Skin epidermis (tissue), 12 donors: ENCODE measurements at regions not wholly inside any gene's neighbourhood (a gene's known extent, or its start where the extent isn't known, plus 50 kb on each side); places are given as distances from the start of the nearest gene placed in this dataset.
"Not testable (repeated sequence)": the region's sequence is repeated elsewhere in the genome, so short reads cannot be mapped to it uniquely, and the experiment has no call there.

ENCODE experiments used
- H3K27ac ChIP-seq, 21 experiments: fragments of 200-600 bp; sonication (generic) in 11 of 21; one replicate each; pipeline ENCODE4 v1.5.0; 2020; ENCODE audit warnings: mild to moderate bottlenecking in 3 of 21, inconsistent platforms in 2 of 21, moderate library complexity in 2 of 21
- H3K4me3 ChIP-seq, 7 experiments: fragments of 200-600 bp; sonication (generic) in 2 of 7; one replicate each; pipeline ENCODE4 v1.5.0; 2020; ENCODE audit warnings: inconsistent platforms in 2 of 7, mild to moderate bottlenecking in 2 of 7, moderate library complexity in 1 of 7

- Histone ChIP-seq H3K4me3 (no peak overlapping the region), H3K27ac (no peak overlapping the region)
These were observed 139.2 kb downstream of the HLX start for GRCh38 chr1:221018414-221018813.

- H3K4me3 ChIP-seq, result no peak overlapping the region
- no peak overlapping the region for H3K27ac ChIP-seq
These were observed 143.1 kb downstream of the HLX start for GRCh38 chr1:221022331-221022730.

GRCh38 chr1:221023482-221023881, 144.2 kb downstream of the HLX start:
- Histone ChIP-seq H3K27ac (no peak overlapping the region), H3K4me3 (no peak overlapping the region)

GRCh38 chr1:221025501-221025900, 146.3 kb downstream of the HLX start:
- H3K4me3 ChIP-seq, result no peak overlapping the region
- no peak overlapping the region for H3K27ac ChIP-seq

- no peak overlapping the region for H3K27ac ChIP-seq
- no peak overlapping the region for H3K4me3 ChIP-seq
These were observed 146.7 kb downstream of the HLX start for GRCh38 chr1:221025956-221026355.

- no peak overlapping the region for H3K27ac ChIP-seq
- no peak overlapping the region for H3K4me3 ChIP-seq
These were observed 150.9 kb downstream of the HLX start for GRCh38 chr1:221029981-221030649.

- Histone ChIP-seq H3K4me3 (no peak overlapping the region), H3K27ac (no peak overlapping the region)
These were observed 151.7 kb downstream of the HLX start for GRCh38 chr1:221030990-221031389.

GRCh38 chr1:221031458-221032203, 152.4 kb downstream of the HLX start:
- Histone ChIP-seq H3K27ac (no peak overlapping the region), H3K4me3 (no peak overlapping the region)

GRCh38 chr1:221032204-221032585, 153.0 kb downstream of the HLX start:
- no peak overlapping the region for H3K4me3 ChIP-seq
- H3K27ac ChIP-seq, result no peak overlapping the region

GRCh38 chr1:221032637-221033280, 153.5 kb downstream of the HLX start:
- Histone ChIP-seq H3K27ac (peak overlapping the region in 1 of 21 experiments; percentile 54), H3K4me3 (no peak overlapping the region)

GRCh38 chr1:221035662-221036153, 156.5 kb downstream of the HLX start:
- Histone ChIP-seq H3K4me3 (no peak overlapping the region), H3K27ac (no peak overlapping the region)

GRCh38 chr1:221039616-221040015, 160.4 kb downstream of the HLX start:
- H3K4me3 ChIP-seq, result no peak overlapping the region
- no peak overlapping the region for H3K27ac ChIP-seq

GRCh38 chr1:221040101-221040500, 160.9 kb downstream of the HLX start:
- Histone ChIP-seq H3K27ac (no peak overlapping the region), H3K4me3 (no peak overlapping the region)

- Histone ChIP-seq H3K27ac (no peak overlapping the region), H3K4me3 (no peak overlapping the region)
These were observed 161.5 kb downstream of the HLX start for GRCh38 chr1:221040691-221041285.

- no peak overlapping the region for H3K27ac ChIP-seq
- no peak overlapping the region for H3K4me3 ChIP-seq
These were observed 165.3 kb downstream of the HLX start for GRCh38 chr1:221044538-221044937.

- H3K27ac ChIP-seq, result no peak overlapping the region
These were observed 165.9 kb downstream of the HLX start for GRCh38 chr1:221045151-221045550.

GRCh38 chr1:221045842-221046831, 166.9 kb downstream of the HLX start:
- Histone ChIP-seq H3K4me3 (no peak overlapping the region), H3K27ac (peak overlapping the region in 6 of 21 experiments; percentile 0 to 78 (median 36))

More at GRCh38 chr1:221045151-221045550, 165.9 kb downstream of the HLX start:
- no peak overlapping the region for H3K4me3 ChIP-seq

GRCh38 chr1:221051391-221051790, 172.1 kb downstream of the HLX start:
- not testable (repeated sequence) for H3K4me3 ChIP-seq, H3K27ac ChIP-seq

- H3K4me3 ChIP-seq, result no peak overlapping the region
- no peak overlapping the region for H3K27ac ChIP-seq
These were observed 174.6 kb downstream of the HLX start for GRCh38 chr1:221053889-221054288.
